ENCODE measurements at regions not wholly inside any gene's neighbourhood (a gene's known extent, or its start where the extent isn't known, plus 50 kb on each side); places are given as distances from the start of the nearest gene placed in this dataset.
A peak's percentile ranks its signal among the peaks of the same experiment; 100 is the strongest.

- no peaks in the 10 kb centered on the region for H3K4me1 Mint-ChIP-seq (ENCODE audit: unreplicated experiment)
- no peaks in the 10 kb centered on the region for H3K27me3 Mint-ChIP-seq
- H3K36me3 Mint-ChIP-seq: no peaks in the 10 kb centered on the region
- no peak overlapping the region for H3K27ac Mint-ChIP-seq
- TF ChIP-seq, protein P1, sequence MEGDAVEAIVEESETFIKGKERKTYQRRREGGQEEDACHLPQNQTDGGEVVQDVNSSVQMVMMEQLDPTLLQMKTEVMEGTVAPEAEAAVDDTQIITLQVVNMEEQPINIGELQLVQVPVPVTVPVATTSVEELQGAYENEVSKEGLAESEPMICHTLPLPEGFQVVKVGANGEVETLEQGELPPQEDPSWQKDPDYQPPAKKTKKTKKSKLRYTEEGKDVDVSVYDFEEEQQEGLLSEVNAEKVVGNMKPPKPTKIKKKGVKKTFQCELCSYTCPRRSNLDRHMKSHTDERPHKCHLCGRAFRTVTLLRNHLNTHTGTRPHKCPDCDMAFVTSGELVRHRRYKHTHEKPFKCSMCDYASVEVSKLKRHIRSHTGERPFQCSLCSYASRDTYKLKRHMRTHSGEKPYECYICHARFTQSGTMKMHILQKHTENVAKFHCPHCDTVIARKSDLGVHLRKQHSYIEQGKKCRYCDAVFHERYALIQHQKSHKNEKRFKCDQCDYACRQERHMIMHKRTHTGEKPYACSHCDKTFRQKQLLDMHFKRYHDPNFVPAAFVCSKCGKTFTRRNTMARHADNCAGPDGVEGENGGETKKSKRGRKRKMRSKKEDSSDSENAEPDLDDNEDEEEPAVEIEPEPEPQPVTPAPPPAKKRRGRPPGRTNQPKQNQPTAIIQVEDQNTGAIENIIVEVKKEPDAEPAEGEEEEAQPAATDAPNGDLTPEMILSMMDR (conservative IDR thresholded peaks at IDR 0.05): peak; percentile 93
- peaks cover 10% of the 10 kb centered on the region for H3K9me3 Mint-ChIP-seq
- no peak for DNase-seq (ENCODE audit: extremely low spot score, unreplicated experiment)
- no peak overlapping the region for H3K4me3 Mint-ChIP-seq
These were observed 334.0 kb downstream of the BTG1 start for GRCh38 chr12:91811481-91812287.

- no peaks in the 10 kb centered on the region for H3K27me3 Mint-ChIP-seq
- DNase-seq (ENCODE audit: extremely low spot score, unreplicated experiment): no peak
These were observed 334.9 kb downstream of the BTG1 start for GRCh38 chr12:91810531-91811451.

GRCh38 chr12:91810077-91810476, 335.6 kb downstream of the BTG1 start:
- no peaks in the 10 kb centered on the region for H3K4me1 Mint-ChIP-seq (ENCODE audit: unreplicated experiment)
- H3K4me3 Mint-ChIP-seq: no peak overlapping the region
- H3K36me3 Mint-ChIP-seq: peaks cover 4% of the 10 kb centered on the region
- DNase-seq (ENCODE audit: extremely low spot score, unreplicated experiment): no peak
- no peaks in the 10 kb centered on the region for H3K27me3 Mint-ChIP-seq
- TF ChIP-seq, protein P1 (conservative IDR thresholded peaks at IDR 0.05): no peak
- peaks cover 13% of the 10 kb centered on the region for H3K9me3 Mint-ChIP-seq
- H3K27ac Mint-ChIP-seq: no peak overlapping the region

More at GRCh38 chr12:91810531-91811451, 334.9 kb downstream of the BTG1 start:
- H3K36me3 Mint-ChIP-seq: peaks cover under 1% of the 10 kb centered on the region
- no peak overlapping the region for H3K4me3 Mint-ChIP-seq
- H3K4me1 Mint-ChIP-seq (ENCODE audit: unreplicated experiment): no peaks in the 10 kb centered on the region
- H3K9me3 Mint-ChIP-seq: peaks cover 13% of the 10 kb centered on the region
- TF ChIP-seq, protein P1 (conservative IDR thresholded peaks at IDR 0.05): no peak
- H3K27ac Mint-ChIP-seq: no peak overlapping the region

DNA sequence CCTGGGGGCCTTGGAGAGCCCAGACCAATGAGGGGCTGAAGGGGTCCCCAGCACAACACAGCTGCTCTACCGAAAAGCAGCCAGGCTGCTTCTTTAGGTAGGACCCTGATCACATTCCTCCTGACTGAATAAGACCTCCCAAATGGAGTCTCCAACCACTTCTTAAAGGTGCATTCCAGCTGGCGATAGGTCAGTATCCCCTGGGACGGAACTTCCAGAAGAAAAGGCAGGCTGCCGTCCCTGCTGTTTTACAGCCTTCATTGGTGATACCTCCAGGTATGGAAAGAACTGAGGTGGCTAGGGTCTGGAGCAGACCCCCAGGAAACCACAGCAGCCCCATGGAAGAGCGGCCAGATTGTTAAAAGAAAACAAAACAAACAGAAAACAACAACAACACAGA, 340.6 kb downstream of the BTG1 start:
- H3K27ac Mint-ChIP-seq: no peak overlapping the region
- TF ChIP-seq, protein P1 (conservative IDR thresholded peaks at IDR 0.05): no peak
- H3K36me3 Mint-ChIP-seq: peaks cover 4% of the 10 kb centered on the region
- peaks cover 14% of the 10 kb centered on the region for H3K9me3 Mint-ChIP-seq
- peaks cover 4% of the 10 kb centered on the region for H3K4me1 Mint-ChIP-seq (ENCODE audit: unreplicated experiment)
- no peak for DNase-seq (ENCODE audit: extremely low spot score, unreplicated experiment)
- no peaks in the 10 kb centered on the region for H3K27me3 Mint-ChIP-seq
- H3K4me3 Mint-ChIP-seq: no peak overlapping the region

DNA sequence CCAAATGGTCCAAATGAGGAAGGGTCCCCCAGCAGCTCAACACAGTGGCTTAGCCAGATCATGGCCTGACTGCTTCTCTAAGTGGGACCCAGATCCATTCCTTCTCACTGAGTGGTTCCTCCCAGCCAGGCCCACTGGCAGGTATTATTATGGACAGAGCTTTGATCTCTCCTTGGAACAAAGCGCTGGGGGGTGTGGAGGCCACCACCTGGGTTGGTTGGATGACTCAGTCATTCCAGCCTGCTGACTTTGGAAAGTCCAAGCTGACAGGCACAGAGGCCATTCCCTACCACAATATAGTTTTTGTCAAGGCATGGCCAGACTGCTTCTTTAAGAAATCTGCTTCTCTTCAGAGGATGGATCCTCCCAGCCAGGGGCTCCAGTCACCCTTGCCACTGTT, 341.1 kb downstream of the BTG1 start:
- TF ChIP-seq, protein P1 (conservative IDR thresholded peaks at IDR 0.05): no peak
- no peak for DNase-seq (ENCODE audit: extremely low spot score, unreplicated experiment)
- Mint-ChIP-seq H3K36me3 (peaks cover 4% of the 10 kb centered on the region), H3K27me3 (no peaks in the 10 kb centered on the region), H3K4me3 (no peak overlapping the region), H3K27ac (no peak overlapping the region), H3K4me1 (ENCODE audit: unreplicated experiment) (peaks cover 4% of the 10 kb centered on the region), H3K9me3 (peaks cover 14% of the 10 kb centered on the region)
